BJ (cell line): ENCODE measurements at regions not wholly inside any gene's neighbourhood (a gene's known extent, or its start where the extent isn't known, plus 50 kb on each side); places are given as distances from the start of the nearest gene placed in this dataset.

Experiments used
- CTCF ChIA-PET: fragments of 350-600 bp; formaldehyde crosslinking; extraction: SDS; loops from one replicate; lab custom pipeline; 2021; ENCODE audit warnings: antibody characterized with exemption, inconsistent platforms; lab: Yijun Ruan, JAX
- POLR2A ChIA-PET: fragments of 300-600 bp; sonication (Branson Sonifier 250); formaldehyde crosslinking; extraction: SDS; loops from one replicate; lab custom pipeline; 2021; ENCODE audit warnings: antibody characterized with exemption; lab: Charles Lee
- DNase-seq: peaks from one replicate; pipeline ENCODE4 v3.0.0-alpha.2; 2011; ENCODE audit warnings: low read depth
- H3K27me3 ChIP-seq: 2 replicates; pipeline ENCODE4 v1.6.0; 2011; ENCODE audit warnings: low read length; ENCODE audit not compliant: control insufficient read depth, insufficient read depth
- H3K36me3 ChIP-seq: 2 replicates; pipeline ENCODE4 v1.5.1; 2011; ENCODE audit warnings: low read length; ENCODE audit not compliant: control insufficient read depth, insufficient read depth
- H3K4me3 ChIP-seq: 2 replicates; pipeline ENCODE4 v1.5.1; 2011; ENCODE audit warnings: low read depth, mild to moderate bottlenecking, control low read depth, low read length
- CTCF ChIP-seq: IDR thresholded peaks from 2 replicates; pipeline ENCODE4 v1.5.1; 2011; ENCODE audit warnings: low read depth, mild to moderate bottlenecking, control low read depth, inconsistent platforms, low read length, moderate library complexity; ENCODE audit not compliant: insufficient read depth

- no peak for DNase-seq
- Histone ChIP-seq H3K4me3 (no peak overlapping the region), H3K27me3 (no peaks in the 10 kb centered on the region), H3K36me3 (no peaks in the 10 kb centered on the region)
- ChIA-PET CTCF (no interaction called here), POLR2A (no interaction called here)
- no peak for TF ChIP-seq CTCF
Observed at GRCh38 chr6:168737481-168737880, 296.5 kb downstream of the SMOC2 start.

GRCh38 chr6:168737014-168737413 is 296.0 kb downstream of the SMOC2 start:
- H3K4me3 ChIP-seq, result no peak overlapping the region
- H3K27me3 ChIP-seq, result no peaks in the 10 kb centered on the region
- DNase-seq, result no peak
- H3K36me3 ChIP-seq, result no peaks in the 10 kb centered on the region
- no peak for TF ChIP-seq CTCF
- POLR2A ChIA-PET, result no interaction called here
- CTCF ChIA-PET, result no interaction called here

- no peaks in the 10 kb centered on the region for H3K27me3 ChIP-seq
- DNase-seq, result no peak
- no peak overlapping the region for H3K4me3 ChIP-seq
- no peak for TF ChIP-seq CTCF
- ChIA-PET CTCF (no interaction called here), POLR2A (no interaction called here)
- no peaks in the 10 kb centered on the region for H3K36me3 ChIP-seq
Observed at GRCh38 chr6:168736039-168736438, 295.1 kb downstream of the SMOC2 start.

GRCh38 chr6:168735268-168735949 is 294.4 kb downstream of the SMOC2 start:
- no peaks in the 10 kb centered on the region for H3K36me3 ChIP-seq
- CTCF ChIA-PET, result no interaction called here
- no peaks in the 10 kb centered on the region for H3K27me3 ChIP-seq
- TF ChIP-seq CTCF, result no peak
- DNase-seq, result no peak
- POLR2A ChIA-PET, result no interaction called here
- H3K4me3 ChIP-seq, result no peak overlapping the region

- H3K36me3 ChIP-seq, result no peaks in the 10 kb centered on the region
- ChIA-PET POLR2A (no interaction called here), CTCF (no interaction called here)
- no peaks in the 10 kb centered on the region for H3K27me3 ChIP-seq
- no peak overlapping the region for H3K4me3 ChIP-seq
- DNase-seq, result no peak
- TF ChIP-seq CTCF, result no peak
Observed at GRCh38 chr6:168734523-168734922, 293.5 kb downstream of the SMOC2 start.
